HepG2 (cell line): ENCODE measurements at regions not wholly inside any gene's neighbourhood (a gene's known extent, or its start where the extent isn't known, plus 50 kb on each side); places are given as distances from the start of the nearest gene placed in this dataset.

ENCODE experiments used
- ATAC-seq: fragments of 200-7000 bp; cut with Tn5 transposase; 3 replicates; pipeline ENCODE4 v1.9.1; 2020; ENCODE audit warnings: mild to moderate bottlenecking, moderate library complexity
- BruUV-seq: library from RNA; stranded (reverse); fragments of 400-500 nt; replicated peaks from 2 replicates; lab custom pipeline; 2021; lab: Mats Ljungman, UMichigan
- CTCF ChIA-PET: fragments of 300-600 bp; formaldehyde crosslinking; extraction: SDS; loops from one replicate; lab custom pipeline; 2021; ENCODE audit warnings: low total read pairs, inconsistent platforms, low intra/inter-chr PET ratio; lab: Yijun Ruan, JAX
- POLR2A ChIA-PET: fragments of 350-600 bp; sonication (Branson Sonifier 250); formaldehyde crosslinking; loops from one replicate; lab custom pipeline; 2020; ENCODE audit warnings: antibody characterized with exemption, inconsistent platforms; lab: Yijun Ruan, JAX
- DNase-seq: peaks from one replicate; pipeline ENCODE4 v3.0.0-alpha.2; 2015; ENCODE audit warnings: low spot score
- FAIRE-seq: peaks from 3 replicates; lab custom pipeline; 2011; peaks lifted over from hg19 to GRCh38; lab: Jason Lieb, UNC
- H2AFZ ChIP-seq: one replicate; pipeline ENCODE4 v1.6.1; 2011; ENCODE audit warnings: low read length, inconsistent platforms
- H3K27ac ChIP-seq: fragments of 300-600 bp; 3 replicates; pipeline ENCODE4 v1.8.0; 2011; ENCODE audit warnings: mixed run types, mild to moderate bottlenecking, mixed read lengths, low read length, inconsistent platforms; ENCODE audit not compliant: insufficient read depth; ENCODE audit errors: extremely low read length
- H3K27me3 ChIP-seq, 2 experiments: fragments of 200-600 bp in 1 of 2; 2 replicates in 1 of 2; 3 replicates in 1 of 2; pipeline versions ENCODE4 v1.6.0 to v1.8.0; 2011; ENCODE audit warnings: low read length in 2 of 2, mild to moderate bottlenecking in 2 of 2, moderate library complexity in 2 of 2, inconsistent platforms in 1 of 2; ENCODE audit not compliant: insufficient read depth in 2 of 2, control insufficient read depth in 1 of 2
- H3K36me3 ChIP-seq, 2 experiments: fragments of 200-600 bp in 1 of 2; replicated peaks in 1 of 2; 2 replicates in 1 of 2; 3 replicates in 1 of 2; pipeline versions ENCODE4 v1.5.1 to v1.8.0; 2011; ENCODE audit warnings: low read length in 2 of 2, inconsistent platforms in 1 of 2; ENCODE audit not compliant: insufficient read depth in 2 of 2, control insufficient read depth in 1 of 2
- H3K4me1 ChIP-seq: 2 replicates; pipeline ENCODE4 v1.5.1; 2012; ENCODE audit warnings: low read length, inconsistent platforms; ENCODE audit not compliant: insufficient read depth
- H3K4me2 ChIP-seq: 2 replicates; pipeline ENCODE4 v1.6.0; 2011; ENCODE audit warnings: low read depth, low read length, inconsistent platforms
- H3K4me3 ChIP-seq, 3 experiments: fragments of 200-600 bp in 1 of 3; sonication (generic), shearing (Covaris generic) in 1 of 3; replicated peaks in 1 of 3; 2 replicates each; pipeline ENCODE4 v1.5.1; 2011 to 2016; ENCODE audit warnings: low read length in 3 of 3, inconsistent platforms in 2 of 3, low read depth in 2 of 3, mild to moderate bottlenecking in 2 of 3, control low read depth in 1 of 3, mixed read lengths in 1 of 3; ENCODE audit not compliant: insufficient read depth in 1 of 3
- H3K79me2 ChIP-seq: one replicate; pipeline ENCODE4 v1.6.1; 2011; ENCODE audit warnings: low read length, inconsistent platforms; ENCODE audit not compliant: insufficient read depth
- H3K9ac ChIP-seq: 2 replicates; pipeline ENCODE4 v1.6.0; 2011; ENCODE audit warnings: mild to moderate bottlenecking, low read depth, low read length, inconsistent platforms; ENCODE audit not compliant: insufficient read depth
- H3K9me3 ChIP-seq: 2 replicates; pipeline ENCODE4 v1.5.1; 2012; ENCODE audit warnings: mild to moderate bottlenecking, low read length
- H4K20me1 ChIP-seq: 2 replicates; pipeline ENCODE4 v1.6.0; 2011; ENCODE audit warnings: inconsistent platforms, mild to moderate bottlenecking, low read length, moderate library complexity; ENCODE audit not compliant: insufficient read depth
- GABPA ChIP-seq, 2 experiments: IDR thresholded peaks; 2 replicates each; pipeline ENCODE4 v1.6.1; 2011 to 2016; ENCODE audit warnings: low read depth in 2 of 2, low read length in 1 of 2, missing biosample characterization in 1 of 2, missing genetic modification characterization in 1 of 2
- LRRFIP1 ChIP-seq: sonication (generic); formaldehyde crosslinking; conservative IDR thresholded peaks from 2 replicates; pipeline ENCODE4 v1.4.0; 2020; ENCODE audit warnings: missing genetic modification reagents
- MLLT10 ChIP-seq: sonication (generic); formaldehyde crosslinking; IDR thresholded peaks from 2 replicates; pipeline ENCODE4 v1.4.0; 2020; ENCODE audit warnings: missing genetic modification reagents
- TGIF2 ChIP-seq: IDR thresholded peaks from 2 replicates; pipeline ENCODE4 v1.6.1; 2016; ENCODE audit warnings: control low read depth, missing compliant biosample characterization
- ZNF225 ChIP-seq: sonication (generic); formaldehyde crosslinking; IDR thresholded peaks from 2 replicates; pipeline ENCODE4 v1.4.0; 2020; ENCODE audit warnings: mild to moderate bottlenecking, missing genetic modification reagents
- ZNF576 ChIP-seq: sonication (generic); formaldehyde crosslinking; IDR thresholded peaks from 2 replicates; pipeline ENCODE4 v1.4.0; 2020; ENCODE audit warnings: mild to moderate bottlenecking, missing genetic modification reagents
- ZNF607 ChIP-seq: sonication (generic); formaldehyde crosslinking; IDR thresholded peaks from 2 replicates; pipeline ENCODE4 v1.5.1; 2020; ENCODE audit warnings: missing genetic modification reagents, mild to moderate bottlenecking, borderline replicate concordance
- ZNF782 ChIP-seq: sonication (generic); formaldehyde crosslinking; IDR thresholded peaks from 2 replicates; pipeline ENCODE4 v1.4.0; 2020; ENCODE audit warnings: missing genetic modification reagents, mild to moderate bottlenecking, borderline replicate concordance
- WGBS: methylation state at CpG from one replicate; pipeline ENCODE4 v1.1.6; 2017; ENCODE audit warnings: low lambda C conversion rate; 5-methylcytosine and 5-hydroxymethylcytosine counted together
- in situ Hi-C: cut with HindIII; loops from 2 replicates; pipeline ENCODE4 v1.10.0; 2017; ENCODE audit warnings: low pct_unique_long_range_greater_than_20kb; ENCODE audit not compliant: extremely low pct_ligation_motif_present
- intact Hi-C: fragments of 100-400 bp; cut with micrococcal nuclease; formaldehyde crosslinking; loops from one replicate; pipeline ENCODE4 v1.10.0; 2022; ENCODE audit not compliant: unreplicated experiment

GRCh38 chrX:33465137-33465536, 253.8 kb upstream of the DMD start:
- H3K9ac ChIP-seq: no peak overlapping the region
- BruUV-seq: no TSS peak
- peaks cover 14% of the 10 kb centered on the region; the same call in 1 of the 2 replicates for H3K9me3 ChIP-seq
- DNase-seq: no peak
- H3K27me3 ChIP-seq: no peaks in the 10 kb centered on the region
- ChIA-PET POLR2A (no interaction called here), CTCF (no interaction called here)
- FAIRE-seq: no peak
- no peak overlapping the region for H3K4me3 ChIP-seq
- in situ Hi-C loops (no loop called here), intact Hi-C loops (no loop called here)
- TF ChIP-seq MLLT10: no peak
- no peak for TF ChIP-seq ZNF576 (CRISPR knock-in tag)
- TF ChIP-seq GABPA (IDR thresholded peaks at IDR 0.05; ENCODE audit: low read depth, low read length): no peak
- TF ChIP-seq GABPA (CRISPR knock-in tag; IDR thresholded peaks at IDR 0.05; ENCODE audit: low read depth): no peak
- no peak for TF ChIP-seq LRRFIP1 (CRISPR knock-in tag)
- no peak for ATAC-seq
- H2AFZ ChIP-seq: no peak overlapping the region
- H3K79me2 ChIP-seq: no peaks in the 10 kb centered on the region
- H3K36me3 ChIP-seq: no peaks in the 10 kb centered on the region
- no peak overlapping the region for H3K27ac ChIP-seq
- no peaks in the 10 kb centered on the region for H4K20me1 ChIP-seq
- H3K4me2 ChIP-seq: no peak overlapping the region
- H3K4me1 ChIP-seq: no peaks in the 10 kb centered on the region

GRCh38 chrX:33457102-33457501, 245.8 kb upstream of the DMD start:
- Histone ChIP-seq H3K4me2 (no peak overlapping the region), H3K79me2 (no peaks in the 10 kb centered on the region), H3K27me3 (no peaks in the 10 kb centered on the region), H3K4me3 (no peak overlapping the region), H3K36me3 (no peaks in the 10 kb centered on the region), H4K20me1 (no peaks in the 10 kb centered on the region), H3K4me1 (no peaks in the 10 kb centered on the region), H3K27ac (no peak overlapping the region), H2AFZ (no peak overlapping the region), H3K9ac (no peak overlapping the region), H3K9me3 (no peaks in the 10 kb centered on the region; the same call in 1 of the 2 replicates)
- in situ Hi-C loops (no loop called here), intact Hi-C loops (no loop called here)
- FAIRE-seq (no peak), DNase-seq (no peak), ATAC-seq (no peak)
- ChIA-PET POLR2A (no interaction called here), CTCF (no interaction called here)
- BruUV-seq: no TSS peak
- 40% methylated on average over 1 of the region's 2 CpGs for WGBS
- TF ChIP-seq ZNF782: no peak
- no peak for TF ChIP-seq TGIF2
- TF ChIP-seq ZNF225 (CRISPR knock-in tag): no peak
- no peak for TF ChIP-seq ZNF607
